Lung (tissue), 11 donors: ENCODE measurements at regions not wholly inside any gene's neighbourhood (a gene's known extent, or its start where the extent isn't known, plus 50 kb on each side); places are given as distances from the start of the nearest gene placed in this dataset.
A peak's percentile ranks its signal among the peaks of the same experiment; 100 is the strongest.

Source experiments
- ATAC-seq: fragments of 200-7000 bp; cut with Tn5 transposase; one replicate; pipeline ENCODE4 v1.9.1; 2020; ENCODE audit warnings: moderate number of reproducible peaks; ENCODE audit not compliant: insufficient read depth, low FRiP score
- DNase-seq, 3 donors: peaks; one replicate each; pipeline ENCODE4 v3.0.0-alpha.2; 2013 to 2017
- H3K27ac ChIP-seq, 2 donors: one replicate each; pipeline ENCODE4 v1.5.1; 2013; ENCODE audit warnings: mild to moderate bottlenecking in 2 of 2, moderate library complexity in 2 of 2, control low read depth in 1 of 2, inconsistent platforms in 1 of 2, low read depth in 1 of 2, low read length in 1 of 2
- H3K27me3 ChIP-seq, 3 donors: one replicate each; pipeline ENCODE4 v1.5.1; 2013; ENCODE audit warnings: low read length in 2 of 3; ENCODE audit not compliant: control insufficient read depth in 3 of 3, insufficient read depth in 3 of 3
- H3K36me3 ChIP-seq, 4 donors: one replicate each; pipeline ENCODE4 v1.5.1; 2013; ENCODE audit warnings: low read length in 4 of 4, mild to moderate bottlenecking in 1 of 4, moderate library complexity in 1 of 4; ENCODE audit not compliant: control insufficient read depth in 4 of 4, insufficient read depth in 4 of 4
- H3K4me1 ChIP-seq, 5 donors: one replicate each; pipeline ENCODE4 v1.5.1; 2013; ENCODE audit warnings: low read length in 5 of 5, mild to moderate bottlenecking in 2 of 5, moderate library complexity in 1 of 5; ENCODE audit not compliant: control insufficient read depth in 5 of 5, insufficient read depth in 5 of 5
- H3K4me3 ChIP-seq: one replicate; pipeline ENCODE4 v1.5.1; 2013; ENCODE audit warnings: mild to moderate bottlenecking, control low read depth, moderate library complexity
- H3K9ac ChIP-seq, 2 donors: one replicate each; pipeline ENCODE4 v1.5.1; 2013; ENCODE audit warnings: low read length in 2 of 2, control low read depth in 1 of 2; ENCODE audit not compliant: insufficient read depth in 1 of 2
- H3K9me3 ChIP-seq, 4 donors: one replicate each; pipeline ENCODE4 v1.5.1; 2013; ENCODE audit warnings: low read length in 3 of 4, mild to moderate bottlenecking in 1 of 4, moderate library complexity in 1 of 4; ENCODE audit not compliant: control insufficient read depth in 4 of 4, insufficient read depth in 3 of 4
- WGBS, 2 donors: extraction: QIAGEN DNeasy Blood & Tissue Kit; methylation state at CpG; one replicate each; pipeline ENCODE4 v1.1.7; 2013; 5-methylcytosine and 5-hydroxymethylcytosine counted together
- TF ChIP-seq, protein P1 (sequence below): IDR thresholded peaks from 2 replicates; pipeline ENCODE4 v1.5.1; 2012; ENCODE audit warnings: mild to moderate bottlenecking; ENCODE audit errors: control extremely low read depth, extremely low read depth
- donor health status: control.
- donor health status: control.
- donor health status: Bipolar disorder and iron deficiency.
- donor health status: healthy.
- donor health status: DM: yes; HTN: yes; CAD: no.

GRCh38 chr3:151946606-151947005 is 73.2 kb downstream of the SUCNR1 start:
- Histone ChIP-seq H3K36me3 (no peaks in the 10 kb centered on the region), H3K9ac (no peak overlapping the region), H3K9me3 (no peaks in the 10 kb centered on the region), H3K4me3 (no peak overlapping the region), H3K27ac (no peak overlapping the region), H3K27me3 (no peaks in the 10 kb centered on the region), H3K4me1 (peaks cover 0 to 3% (median 0%) of the 10 kb centered on the region in 5 donors)
- no peak for ATAC-seq
- DNase-seq = no peak
- TF ChIP-seq, protein P1, sequence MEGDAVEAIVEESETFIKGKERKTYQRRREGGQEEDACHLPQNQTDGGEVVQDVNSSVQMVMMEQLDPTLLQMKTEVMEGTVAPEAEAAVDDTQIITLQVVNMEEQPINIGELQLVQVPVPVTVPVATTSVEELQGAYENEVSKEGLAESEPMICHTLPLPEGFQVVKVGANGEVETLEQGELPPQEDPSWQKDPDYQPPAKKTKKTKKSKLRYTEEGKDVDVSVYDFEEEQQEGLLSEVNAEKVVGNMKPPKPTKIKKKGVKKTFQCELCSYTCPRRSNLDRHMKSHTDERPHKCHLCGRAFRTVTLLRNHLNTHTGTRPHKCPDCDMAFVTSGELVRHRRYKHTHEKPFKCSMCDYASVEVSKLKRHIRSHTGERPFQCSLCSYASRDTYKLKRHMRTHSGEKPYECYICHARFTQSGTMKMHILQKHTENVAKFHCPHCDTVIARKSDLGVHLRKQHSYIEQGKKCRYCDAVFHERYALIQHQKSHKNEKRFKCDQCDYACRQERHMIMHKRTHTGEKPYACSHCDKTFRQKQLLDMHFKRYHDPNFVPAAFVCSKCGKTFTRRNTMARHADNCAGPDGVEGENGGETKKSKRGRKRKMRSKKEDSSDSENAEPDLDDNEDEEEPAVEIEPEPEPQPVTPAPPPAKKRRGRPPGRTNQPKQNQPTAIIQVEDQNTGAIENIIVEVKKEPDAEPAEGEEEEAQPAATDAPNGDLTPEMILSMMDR = no peak
- WGBS, 2 donors = 94 to 98% methylated on average over 1 of the region's 1 CpG

GRCh38 chr3:151949706-151950105 is 76.3 kb downstream of the SUCNR1 start:
- H3K4me3 ChIP-seq = no peak overlapping the region
- no peak overlapping the region for H3K9ac ChIP-seq

GRCh38 chr3:151955356-151955755 is 81.9 kb downstream of the SUCNR1 start:
- H3K9ac ChIP-seq = no peak overlapping the region
- no peaks in the 10 kb centered on the region for H3K4me1 ChIP-seq
- no peak for ATAC-seq
- H3K36me3 ChIP-seq = no peaks in the 10 kb centered on the region
- 86 to 89% methylated on average over 1 of the region's 1 CpG for WGBS, 2 donors
- H3K4me3 ChIP-seq = no peak overlapping the region
- H3K9me3 ChIP-seq = no peaks in the 10 kb centered on the region
- TF ChIP-seq, protein P1 = no peak
- H3K27me3 ChIP-seq = no peaks in the 10 kb centered on the region
- H3K27ac ChIP-seq = no peak overlapping the region
- DNase-seq = no peak

More at GRCh38 chr3:151949706-151950105, 76.3 kb downstream of the SUCNR1 start:
- Histone ChIP-seq H3K36me3 (no peaks in the 10 kb centered on the region), H3K4me1 (no peaks in the 10 kb centered on the region), H3K27me3 (no peaks in the 10 kb centered on the region), H3K27ac (no peak overlapping the region), H3K9me3 (no peaks in the 10 kb centered on the region)
- WGBS, 2 donors = 94 to 96% methylated on average over 4 of the region's 4 CpGs
- ATAC-seq (no peak), DNase-seq (no peak)
- TF ChIP-seq, protein P1 = no peak

DNA sequence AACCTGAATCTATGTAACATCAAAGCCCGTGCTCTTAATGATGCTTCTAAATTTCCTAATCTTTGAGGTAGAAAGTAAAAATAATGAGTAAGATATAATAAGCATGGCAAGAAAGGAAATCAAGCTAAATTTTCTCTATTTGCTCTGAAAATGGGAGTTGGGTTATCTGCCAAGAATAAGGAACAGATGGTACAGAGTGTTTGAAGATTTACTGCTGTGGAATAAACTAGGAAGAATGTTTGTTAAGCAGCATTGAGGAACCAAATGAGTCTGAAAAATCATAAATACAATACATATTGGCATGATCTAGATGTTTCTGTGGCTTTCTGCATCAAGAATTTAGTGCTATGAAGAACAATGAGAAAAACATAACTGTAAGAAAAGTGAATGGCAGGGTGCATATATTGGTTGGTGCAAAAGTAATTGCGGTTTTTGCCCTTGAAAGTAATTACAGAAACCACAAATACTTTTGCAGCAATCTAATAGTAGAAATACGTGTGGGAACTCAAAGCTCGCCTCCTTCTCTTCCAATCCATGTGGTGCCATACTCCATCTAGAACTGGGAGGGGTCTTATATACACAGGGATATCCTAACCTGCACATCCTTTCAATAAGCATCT is 87.6 kb downstream of the SUCNR1 start:
- Histone ChIP-seq H3K4me3 (no peak overlapping the region), H3K36me3 (no peaks in the 10 kb centered on the region), H3K4me1 (peaks cover 0 to 6% (median 0%) of the 10 kb centered on the region in 5 donors), H3K27me3 (no peaks in the 10 kb centered on the region), H3K27ac (no peak overlapping the region), H3K9me3 (no peaks in the 10 kb centered on the region), H3K9ac (no peak overlapping the region)
- DNase-seq = peak in 2 of 3 donors; percentile 89 to 92
- TF ChIP-seq, protein P1 = no peak
- WGBS, 2 donors = 68 to 73% methylated on average over 4 of the region's 4 CpGs
- ATAC-seq = no peak
